CD4-positive, alpha-beta T cell treated with Interleukin-12 subunit alpha and Interleukin-12 subunit beta, for 1 hour (primary cell): ENCODE measurements at regions not wholly inside any gene's neighbourhood (a gene's known extent, or its start where the extent isn't known, plus 50 kb on each side); places are given as distances from the start of the nearest gene placed in this dataset.
"Not testable (repeated sequence)": the region's sequence is repeated elsewhere in the genome, so short reads cannot be mapped to it uniquely, and the experiment has no call there.

Experiments used
- DNase-seq: peaks from one replicate; pipeline ENCODE4 v3.0.0-alpha.2; 2020

- DNase-seq, result no peak
Measured at GRCh38 chr6:146908786-146909185, 295.4 kb upstream of the STXBP5 start.

- DNase-seq, result no peak
Measured at GRCh38 chr6:146909376-146909775, 294.8 kb upstream of the STXBP5 start.

GRCh38 chr6:146909886-146910285 is 294.3 kb upstream of the STXBP5 start:
- DNase-seq, result no peak

GRCh38 chr6:146910611-146911010 is 293.6 kb upstream of the STXBP5 start:
- DNase-seq, result no peak

- DNase-seq, result no peak
Measured at GRCh38 chr6:146911635-146912215, 292.5 kb upstream of the STXBP5 start.

- no peak for DNase-seq
Measured at GRCh38 chr6:146912730-146913685, 291.2 kb upstream of the STXBP5 start.

GRCh38 chr6:146913842-146914488 is 290.3 kb upstream of the STXBP5 start:
- no peak for DNase-seq

- no peak for DNase-seq
Measured at GRCh38 chr6:146914489-146915483, 289.4 kb upstream of the STXBP5 start.

- no peak for DNase-seq
Measured at GRCh38 chr6:146915671-146916127, 288.5 kb upstream of the STXBP5 start.

GRCh38 chr6:146916435-146917025 is 287.7 kb upstream of the STXBP5 start:
- no peak for DNase-seq

GRCh38 chr6:146917182-146917581 is 287.0 kb upstream of the STXBP5 start:
- DNase-seq, result no peak

- no peak for DNase-seq
Measured at GRCh38 chr6:146917979-146918378, 286.2 kb upstream of the STXBP5 start.

GRCh38 chr6:146919017-146919416 is 285.2 kb upstream of the STXBP5 start:
- no peak for DNase-seq

- no peak for DNase-seq
Measured at GRCh38 chr6:146923205-146923833, 280.9 kb upstream of the STXBP5 start.

- DNase-seq, result no peak
Measured at GRCh38 chr6:146925846-146926245, 278.4 kb upstream of the STXBP5 start.

- DNase-seq, result no peak
Measured at GRCh38 chr6:146928503-146928902, 275.7 kb upstream of the STXBP5 start.

- no peak for DNase-seq
Measured at GRCh38 chr6:146931214-146931613, 273.0 kb upstream of the STXBP5 start.

GRCh38 chr6:146937316-146937715 is 266.9 kb upstream of the STXBP5 start:
- no peak for DNase-seq

GRCh38 chr6:146938266-146938665 is 266.0 kb upstream of the STXBP5 start:
- no peak for DNase-seq

GRCh38 chr6:146939456-146939855 is 264.8 kb upstream of the STXBP5 start:
- DNase-seq, result not testable (repeated sequence)

GRCh38 chr6:146943664-146944063 is 260.6 kb upstream of the STXBP5 start:
- no peak for DNase-seq
